WTC11 (cell line): ENCODE measurements at regions not wholly inside any gene's neighbourhood (a gene's known extent, or its start where the extent isn't known, plus 50 kb on each side); places are given as distances from the start of the nearest gene placed in this dataset.
A peak's percentile ranks its signal among the peaks of the same experiment; 100 is the strongest.

Experiments used
- ATAC-seq: fragments of 200-7000 bp; cut with Tn5 transposase; 2 replicates; pipeline ENCODE4 v1.10.0; 2021; ENCODE audit warnings: mild to moderate bottlenecking, moderate library complexity
- CTCF ChIA-PET: fragments of 300-600 bp; sonication (Branson Sonifier 250); formaldehyde crosslinking; loops from one replicate; lab custom pipeline; 2021; ENCODE audit warnings: antibody characterized with exemption; lab: Charles Lee
- POLR2A ChIA-PET: fragments of 350-600 bp; sonication (Branson Sonifier 250); formaldehyde crosslinking; loops from one replicate; lab custom pipeline; 2021; ENCODE audit warnings: antibody characterized with exemption; lab: Charles Lee
- DNase-seq: peaks from one replicate; pipeline ENCODE4 v3.0.0; 2021; ENCODE audit warnings: low spot score
- H3K27ac Mint-ChIP-seq: 2 replicates; pipeline ENCODE4 v1.8.0; 2021; ENCODE audit warnings: mixed read lengths
- H3K27me3 Mint-ChIP-seq: 2 replicates; pipeline ENCODE4 v1.8.0; 2021; ENCODE audit warnings: low read depth, mild to moderate bottlenecking, moderate library complexity, mixed read lengths
- H3K36me3 Mint-ChIP-seq: 2 replicates; pipeline ENCODE4 v1.8.0; 2021; ENCODE audit warnings: mixed read lengths
- H3K4me1 Mint-ChIP-seq: 2 replicates; pipeline ENCODE4 v1.8.0; 2022; ENCODE audit warnings: mixed read lengths
- H3K4me3 Mint-ChIP-seq: 2 replicates; pipeline ENCODE4 v1.8.0; 2021; ENCODE audit warnings: mild to moderate bottlenecking, moderate library complexity, mixed read lengths
- H3K9me3 Mint-ChIP-seq: 2 replicates; pipeline ENCODE4 v1.8.0; 2021; ENCODE audit warnings: mixed read lengths
- ATF2 ChIP-seq: sonication (generic); formaldehyde crosslinking; IDR thresholded peaks from 2 replicates; pipeline ENCODE4 v1.8.1; 2022; ENCODE audit warnings: low read depth, missing genetic modification reagents, borderline replicate concordance
- ATF3 ChIP-seq: sonication (generic); formaldehyde crosslinking; conservative IDR thresholded peaks from 2 replicates; pipeline ENCODE4 v1.8.1; 2022; ENCODE audit warnings: mild to moderate bottlenecking, missing genetic modification reagents
- CREM ChIP-seq: sonication (generic); formaldehyde crosslinking; IDR thresholded peaks from 2 replicates; pipeline ENCODE4 v1.8.1; 2022; ENCODE audit warnings: mild to moderate bottlenecking, missing genetic modification reagents, moderate library complexity
- E2F4 ChIP-seq: sonication (generic); formaldehyde crosslinking; IDR thresholded peaks from 2 replicates; pipeline ENCODE4 v1.8.1; 2022; ENCODE audit warnings: low read depth, mild to moderate bottlenecking, moderate library complexity, missing genetic modification reagents, borderline replicate concordance
- ERG ChIP-seq: fragments of 250-450 bp; sonication (Bioruptor Pico); IDR thresholded peaks from 2 replicates; pipeline ENCODE4 v1.8.0; 2021; ENCODE audit warnings: mild to moderate bottlenecking
- FOXJ3 ChIP-seq: sonication (generic); formaldehyde crosslinking; IDR thresholded peaks from 2 replicates; pipeline ENCODE4 v1.9.0; 2021; ENCODE audit warnings: missing genetic modification reagents, mild to moderate bottlenecking, borderline replicate concordance
- FOXK1 ChIP-seq: sonication (generic); formaldehyde crosslinking; IDR thresholded peaks from 2 replicates; pipeline ENCODE4 v1.8.0; 2022; ENCODE audit warnings: mild to moderate bottlenecking, moderate library complexity, missing genetic modification reagents
- GRHL2 ChIP-seq: fragments of 250-450 bp; sonication (Bioruptor Pico); IDR thresholded peaks from 2 replicates; pipeline ENCODE4 v1.8.0; 2022; ENCODE audit warnings: mild to moderate bottlenecking, moderate library complexity; ENCODE audit not compliant: insufficient replicate concordance, severe bottlenecking
- MYBL2 ChIP-seq: sonication (generic); formaldehyde crosslinking; IDR thresholded peaks from 2 replicates; pipeline ENCODE4 v1.8.1; 2023; ENCODE audit warnings: mild to moderate bottlenecking, moderate library complexity, missing genetic modification reagents
- NFATC4 ChIP-seq: fragments of 250-450 bp; sonication (Bioruptor Pico); IDR thresholded peaks from 2 replicates; pipeline ENCODE4 v1.9.0; 2021; ENCODE audit warnings: mild to moderate bottlenecking
- NFE2L1 ChIP-seq: sonication (generic); formaldehyde crosslinking; IDR thresholded peaks from 2 replicates; pipeline ENCODE4 v1.8.1; 2023; ENCODE audit warnings: missing genetic modification reagents
- OVOL2 ChIP-seq: fragments of 250-450 bp; sonication (Bioruptor Pico); IDR thresholded peaks from 2 replicates; pipeline ENCODE4 v1.9.0; 2021; ENCODE audit warnings: mild to moderate bottlenecking, borderline replicate concordance
- SOX15 ChIP-seq: fragments of 250-450 bp; sonication (Bioruptor Pico); IDR thresholded peaks from 2 replicates; pipeline ENCODE4 v1.9.0; 2021; ENCODE audit warnings: mild to moderate bottlenecking
- TCF7 ChIP-seq: sonication (generic); formaldehyde crosslinking; IDR thresholded peaks from 2 replicates; pipeline ENCODE4 v1.8.0; 2022; ENCODE audit warnings: mild to moderate bottlenecking, low read depth, missing genetic modification reagents, moderate library complexity
- TEAD1 ChIP-seq: sonication (generic); formaldehyde crosslinking; IDR thresholded peaks from 2 replicates; pipeline ENCODE4 v1.8.0; 2022; ENCODE audit warnings: mild to moderate bottlenecking, missing genetic modification reagents
- TEAD4 ChIP-seq: sonication (generic); formaldehyde crosslinking; IDR thresholded peaks from 2 replicates; pipeline ENCODE4 v1.8.0; 2022; ENCODE audit warnings: mild to moderate bottlenecking, missing genetic modification reagents
- TP53 ChIP-seq: sonication (generic); formaldehyde crosslinking; IDR thresholded peaks from 2 replicates; pipeline ENCODE4 v1.8.1; 2023; ENCODE audit warnings: mild to moderate bottlenecking, missing genetic modification reagents
- USF1 ChIP-seq: sonication (generic); formaldehyde crosslinking; IDR thresholded peaks from 2 replicates; pipeline ENCODE4 v1.8.0; 2022; ENCODE audit warnings: mild to moderate bottlenecking, missing genetic modification reagents
- ZNF219 ChIP-seq: sonication (generic); formaldehyde crosslinking; IDR thresholded peaks from 2 replicates; pipeline ENCODE4 v1.8.0; 2023; ENCODE audit warnings: missing genetic modification reagents, mild to moderate bottlenecking, borderline replicate concordance
- ZNF416 ChIP-seq: fragments of 250-450 bp; sonication (Bioruptor Pico); IDR thresholded peaks from 2 replicates; pipeline ENCODE4 v1.9.0; 2021; ENCODE audit warnings: mild to moderate bottlenecking, inconsistent platforms
- ZNF423 ChIP-seq: fragments of 250-450 bp; sonication (Bioruptor Pico); IDR thresholded peaks from 2 replicates; pipeline ENCODE4 v2.1.2; 2022; ENCODE audit warnings: mild to moderate bottlenecking, moderate library complexity
- TF ChIP-seq, protein P1 (sequence below): fragments of 250-450 bp; sonication (Bioruptor Pico); IDR thresholded peaks from 2 replicates; pipeline ENCODE4 v2.1.2; 2022; ENCODE audit warnings: mild to moderate bottlenecking, moderate library complexity

GRCh38 chr14:27181333-27181732 lies 583.5 kb upstream of the NOVA1 start:
- 0 out of 2 replicates have a peak, but pooled peaks have one; percentile 24 for ATAC-seq
- Mint-ChIP-seq H3K27ac (no peak overlapping the region), H3K4me3 (no peak overlapping the region)
- ChIA-PET CTCF (no interaction called here), POLR2A (no interaction called here)
- TF ChIP-seq TCF7 (CRISPR knock-in tag), result no peak
- no peak for TF ChIP-seq FOXJ3 (CRISPR knock-in tag)
- no peak for TF ChIP-seq TP53 (CRISPR knock-in tag)
- no peak for TF ChIP-seq TEAD4 (CRISPR knock-in tag)
- TF ChIP-seq SOX15 (CRISPR knock-in tag), result no peak
- no peak for TF ChIP-seq E2F4 (CRISPR knock-in tag)
- TF ChIP-seq MYBL2 (CRISPR knock-in tag), result no peak
- TF ChIP-seq USF1 (CRISPR knock-in tag), result no peak
- TF ChIP-seq, all 79 proteins: peak for 0
- Mint-ChIP-seq H3K9me3 (no peaks in the 10 kb centered on the region), H3K36me3 (no peaks in the 10 kb centered on the region), H3K4me1 (no peaks in the 10 kb centered on the region), H3K27me3 (no peaks in the 10 kb centered on the region)
- DNase-seq, result no peak

- Mint-ChIP-seq H3K27ac (no peak overlapping the region), H3K9me3 (no peaks in the 10 kb centered on the region), H3K4me1 (no peaks in the 10 kb centered on the region), H3K36me3 (no peaks in the 10 kb centered on the region)
- ChIA-PET CTCF (no interaction called here), POLR2A (no interaction called here)
- ATAC-seq, result no peak
- no peak for TF ChIP-seq CREM (CRISPR knock-in tag)
- TF ChIP-seq FOXJ3 (CRISPR knock-in tag), result no peak
- TF ChIP-seq, protein P1, sequence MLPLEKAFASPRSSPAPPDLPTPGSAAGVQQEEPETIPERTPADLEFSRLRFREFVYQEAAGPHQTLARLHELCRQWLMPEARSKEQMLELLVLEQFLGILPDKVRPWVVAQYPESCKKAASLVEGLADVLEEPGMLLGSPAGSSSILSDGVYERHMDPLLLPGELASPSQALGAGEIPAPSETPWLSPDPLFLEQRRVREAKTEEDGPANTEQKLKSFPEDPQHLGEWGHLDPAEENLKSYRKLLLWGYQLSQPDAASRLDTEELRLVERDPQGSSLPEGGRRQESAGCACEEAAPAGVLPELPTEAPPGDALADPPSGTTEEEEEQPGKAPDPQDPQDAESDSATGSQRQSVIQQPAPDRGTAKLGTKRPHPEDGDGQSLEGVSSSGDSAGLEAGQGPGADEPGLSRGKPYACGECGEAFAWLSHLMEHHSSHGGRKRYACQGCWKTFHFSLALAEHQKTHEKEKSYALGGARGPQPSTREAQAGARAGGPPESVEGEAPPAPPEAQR (CRISPR knock-in tag), result no peak
- TF ChIP-seq TP53 (CRISPR knock-in tag), result no peak
- no peak for TF ChIP-seq ATF3 (CRISPR knock-in tag)
- no peak for TF ChIP-seq ZNF423
- TF ChIP-seq TEAD1 (CRISPR knock-in tag), result no peak
- no peak for TF ChIP-seq OVOL2 (CRISPR knock-in tag)
- no peak for TF ChIP-seq ZNF219 (CRISPR knock-in tag)
- TF ChIP-seq GRHL2, result no peak
- no peak for TF ChIP-seq SOX15 (CRISPR knock-in tag)
- no peak for TF ChIP-seq ATF2 (CRISPR knock-in tag)
- no peak for TF ChIP-seq NFATC4 (CRISPR knock-in tag)
- no peak for TF ChIP-seq ERG (CRISPR knock-in tag)
- no peak for TF ChIP-seq NFE2L1 (CRISPR knock-in tag)
- TF ChIP-seq ZNF416 (CRISPR knock-in tag), result no peak
- TF ChIP-seq FOXK1 (CRISPR knock-in tag), result no peak
- TF ChIP-seq, all 79 proteins: peak for 0
- H3K4me3 Mint-ChIP-seq, result no peak overlapping the region
- DNase-seq, result no peak
- peaks cover 3% of the 10 kb centered on the region; the same call in 1 of the 2 replicates for H3K27me3 Mint-ChIP-seq
These were observed 586.6 kb upstream of the NOVA1 start for GRCh38 chr14:27184427-27184826.
